ENCODE measurements at regions not wholly inside any gene's neighbourhood (a gene's known extent, or its start where the extent isn't known, plus 50 kb on each side); places are given as distances from the start of the nearest gene placed in this dataset.
A peak's percentile ranks its signal among the peaks of the same experiment; 100 is the strongest.

GRCh38 chr3:94272016-94272415 is 209.2 kb downstream of the NSUN3 start:
- BruUV-seq (replicated peaks), result no TSS peak
- intact Hi-C loops (cut with micrococcal nuclease; ENCODE audit: unreplicated experiment), result no loop called here
- DNase-seq (ENCODE audit: low spot score), result no peak
- POLR2A ChIA-PET (ENCODE audit: low non-redundant PET), result no interaction called here
- no peaks in the 10 kb centered on the region for H3K36me3 ChIP-seq (ENCODE audit: insufficient read depth, low read length, poor library complexity, severe bottlenecking)
- CTCF ChIA-PET, result no interaction called here
- H3K4me3 ChIP-seq (ENCODE audit: low read depth, low read length, poor library complexity, severe bottlenecking), result no peak overlapping the region
- no peaks in the 10 kb centered on the region for H3K4me1 ChIP-seq (ENCODE audit: insufficient read depth, low read length, poor library complexity, severe bottlenecking)
- H3K27me3 ChIP-seq (replicated peaks; ENCODE audit: insufficient read depth, low read depth, low read length, poor library complexity), result no peaks in the 10 kb centered on the region
- H3K9me3 ChIP-seq (ENCODE audit: low read depth, low read length, poor library complexity, severe bottlenecking), result no peaks in the 10 kb centered on the region
- TF ChIP-seq CTCF (conservative IDR thresholded peaks at IDR 0.05; ENCODE audit: low read depth, low read length), result no peak
- no peak overlapping the region for H3K27ac ChIP-seq (ENCODE audit: low read depth, low read length, poor library complexity, severe bottlenecking)

DNA sequence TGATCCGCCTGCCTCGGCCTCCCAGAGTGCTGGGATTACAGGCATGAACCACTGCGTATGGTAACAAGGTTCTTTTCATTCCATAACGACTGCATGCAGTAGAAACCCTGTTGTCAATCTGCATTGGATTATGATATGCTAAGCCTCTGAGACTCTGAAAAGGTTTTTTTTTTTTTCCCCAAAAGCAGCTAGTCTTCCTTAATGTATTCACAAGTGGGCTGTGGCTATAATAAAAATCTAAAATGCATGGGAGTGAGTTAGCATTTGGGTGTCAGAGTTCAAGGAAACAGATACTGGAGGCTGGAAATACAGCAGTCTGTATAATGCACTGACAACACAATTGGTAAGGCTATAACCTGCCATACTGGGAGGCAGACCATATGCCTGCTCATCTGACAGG is 218.1 kb downstream of the NSUN3 start:
- POLR2A ChIA-PET (ENCODE audit: low non-redundant PET), result interaction anchor here (0.6 kb wide), 1 partner anchor 9 kb away, joined by 4 read pairs; no protein-coding TSS in a partner anchor
- Histone ChIP-seq H3K4me3 (ENCODE audit: low read depth, low read length, poor library complexity, severe bottlenecking) (no peak overlapping the region), H3K27me3 (replicated peaks; ENCODE audit: insufficient read depth, low read depth, low read length, poor library complexity) (no peaks in the 10 kb centered on the region), H3K4me1 (ENCODE audit: insufficient read depth, low read length, poor library complexity, severe bottlenecking) (no peaks in the 10 kb centered on the region), H3K9me3 (ENCODE audit: low read depth, low read length, poor library complexity, severe bottlenecking) (no peaks in the 10 kb centered on the region), H3K36me3 (ENCODE audit: insufficient read depth, low read length, poor library complexity, severe bottlenecking) (no peaks in the 10 kb centered on the region), H3K27ac (ENCODE audit: low read depth, low read length, poor library complexity, severe bottlenecking) (no peak overlapping the region)
- CTCF ChIA-PET, result no interaction called here
- TF ChIP-seq EZH2 (IDR thresholded peaks at IDR 0.05; ENCODE audit: borderline replicate concordance, low read depth, low read length, poor library complexity, severe bottlenecking) (no peak), CTCF (conservative IDR thresholded peaks at IDR 0.05; ENCODE audit: low read depth, low read length) (no peak)
- intact Hi-C loops (cut with micrococcal nuclease; ENCODE audit: unreplicated experiment), result no loop called here
- no TSS peak for BruUV-seq (replicated peaks)
- no peak for DNase-seq (ENCODE audit: low spot score)

DNA sequence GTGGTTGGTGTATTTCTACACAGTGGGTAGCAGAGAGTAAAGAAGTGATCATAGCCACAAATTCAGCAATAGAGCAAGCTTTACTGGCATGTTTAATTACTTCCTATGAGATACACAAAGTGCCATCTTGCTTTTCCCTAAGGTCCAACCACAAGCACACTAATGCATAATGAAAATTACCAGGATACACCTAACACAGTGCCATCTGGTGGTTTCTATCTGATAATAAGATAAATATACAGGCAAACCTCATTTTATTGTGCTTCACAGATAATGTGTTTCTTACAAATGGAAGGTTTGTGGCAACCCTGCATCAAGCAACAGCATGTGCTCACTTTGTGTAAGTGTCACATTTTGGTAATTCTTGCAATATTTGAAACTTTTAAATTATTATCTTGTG is 223.0 kb downstream of the NSUN3 start:
- DNase-seq (ENCODE audit: low spot score), result peak; percentile 57
- no TSS peak for BruUV-seq (replicated peaks)
- intact Hi-C loops (cut with micrococcal nuclease; ENCODE audit: unreplicated experiment), result loop anchor here (2.0 to 5.0 kb wide), 2 partner anchors 39 to 169 kb away; no protein-coding TSS in a partner anchor
- H3K4me3 ChIP-seq (ENCODE audit: low read depth, low read length, poor library complexity, severe bottlenecking), result no peak overlapping the region
- TF ChIP-seq EZH2 (IDR thresholded peaks at IDR 0.05; ENCODE audit: borderline replicate concordance, low read depth, low read length, poor library complexity, severe bottlenecking) (no peak), CTCF (conservative IDR thresholded peaks at IDR 0.05; ENCODE audit: low read depth, low read length) (peak; percentile 60)
- no peaks in the 10 kb centered on the region for H3K9me3 ChIP-seq (ENCODE audit: low read depth, low read length, poor library complexity, severe bottlenecking)
- H3K36me3 ChIP-seq (ENCODE audit: insufficient read depth, low read length, poor library complexity, severe bottlenecking), result no peaks in the 10 kb centered on the region
- no peak overlapping the region for H3K27ac ChIP-seq (ENCODE audit: low read depth, low read length, poor library complexity, severe bottlenecking)
- H3K4me1 ChIP-seq (ENCODE audit: insufficient read depth, low read length, poor library complexity, severe bottlenecking), result no peaks in the 10 kb centered on the region
- no peaks in the 10 kb centered on the region for H3K27me3 ChIP-seq (replicated peaks; ENCODE audit: insufficient read depth, low read depth, low read length, poor library complexity)
- CTCF ChIA-PET, result no interaction called here
- POLR2A ChIA-PET (ENCODE audit: low non-redundant PET), result no interaction called here

Measured in A673 (cell line).